HuH-7 (cell line): ENCODE measurements at regions not wholly inside any gene's neighbourhood (a gene's known extent, or its start where the extent isn't known, plus 50 kb on each side); places are given as distances from the start of the nearest gene placed in this dataset.

Source experiments
- DNase-seq: peaks from one replicate; pipeline ENCODE4 v3.0.0; 2011; ENCODE audit warnings: low spot score

DNA sequence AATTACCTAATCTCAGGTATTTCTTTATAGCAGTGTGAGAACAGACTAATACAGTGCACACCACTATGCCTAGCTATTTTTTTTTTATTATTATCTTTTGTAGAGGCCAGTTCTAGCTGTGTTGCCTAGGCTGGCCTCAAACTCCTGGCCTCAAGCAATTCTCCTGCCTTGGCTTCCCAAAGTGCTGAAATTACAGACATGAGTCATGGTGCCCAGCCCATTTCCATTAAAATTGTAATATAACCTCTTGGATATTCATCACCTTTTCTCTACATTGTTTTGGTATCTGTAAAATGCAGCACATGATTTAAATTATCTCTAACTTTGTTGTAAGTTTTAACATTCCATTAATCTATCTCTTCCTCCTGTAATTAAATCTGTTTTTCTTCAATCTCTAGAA is 2052.9 kb downstream of the ARAP2 start:
- DNase-seq: no peak

DNA sequence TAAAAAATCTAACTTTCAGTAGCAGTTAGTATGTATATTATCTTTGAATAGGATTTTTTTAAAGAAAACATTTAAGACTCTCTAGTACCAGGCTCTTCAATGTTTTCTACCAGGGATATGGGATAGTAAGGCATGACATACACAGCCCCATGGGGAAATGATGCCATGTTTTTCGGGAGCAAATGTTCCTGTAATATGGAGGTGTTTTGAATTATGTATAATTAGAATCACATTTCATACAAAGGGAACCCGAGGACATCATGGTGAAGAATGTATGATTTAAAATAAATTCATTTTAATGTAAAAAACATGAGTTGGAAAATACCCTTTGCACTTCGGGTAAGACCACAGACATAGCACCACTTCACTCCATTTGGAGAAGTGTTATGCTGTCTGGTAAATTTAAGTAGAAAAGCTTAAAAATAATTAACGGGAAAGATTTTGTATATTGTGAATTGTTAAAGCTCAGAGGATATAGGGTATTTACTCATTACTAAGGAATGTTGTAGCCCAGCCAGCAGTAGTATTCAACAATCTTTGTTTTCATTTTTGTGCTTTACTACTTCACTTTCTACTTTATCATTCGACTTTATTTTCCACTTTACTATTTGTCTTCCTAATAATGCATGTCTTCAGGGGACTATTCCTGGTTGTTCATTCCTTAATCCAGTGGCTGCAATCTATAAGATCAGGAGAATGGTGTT is 2050.7 kb downstream of the ARAP2 start:
- no peak for DNase-seq

DNA sequence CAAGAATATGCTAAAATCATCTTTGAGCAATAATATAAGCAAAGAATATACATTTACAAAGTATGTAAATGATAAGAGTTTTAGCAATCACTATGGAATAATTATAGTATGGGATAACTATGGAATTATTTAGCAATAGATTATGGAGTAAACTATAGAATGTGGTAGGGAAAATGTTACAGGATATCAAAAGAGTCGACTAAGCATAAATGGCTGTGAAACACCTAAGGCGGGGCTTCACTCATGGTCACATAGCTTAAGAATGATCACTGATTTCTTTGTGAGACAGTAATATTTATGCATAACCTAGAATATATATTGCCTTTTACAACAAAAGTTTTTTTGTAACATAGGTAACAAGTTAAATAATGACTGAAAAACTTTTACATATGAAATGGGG is 2049.7 kb downstream of the ARAP2 start:
- DNase-seq: no peak

DNA sequence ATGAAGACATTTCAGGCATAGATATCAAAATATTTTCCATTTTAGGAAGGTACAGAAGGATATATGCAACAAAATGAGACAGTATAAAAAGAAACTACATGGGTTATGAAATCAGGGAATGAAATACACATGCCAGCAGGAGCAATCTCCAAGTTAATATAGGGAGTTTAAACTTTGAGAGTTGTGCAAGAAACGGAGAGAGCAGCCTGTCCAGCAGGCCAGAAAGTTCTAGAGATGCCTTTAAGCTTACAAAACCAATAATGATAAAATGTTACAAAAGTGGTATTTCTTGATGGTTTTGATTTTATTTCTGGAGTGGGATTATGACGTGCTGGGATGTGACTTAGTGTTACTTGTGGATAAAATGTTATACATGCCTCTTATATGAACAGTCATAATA is 2047.9 kb downstream of the ARAP2 start:
- no peak for DNase-seq

DNA sequence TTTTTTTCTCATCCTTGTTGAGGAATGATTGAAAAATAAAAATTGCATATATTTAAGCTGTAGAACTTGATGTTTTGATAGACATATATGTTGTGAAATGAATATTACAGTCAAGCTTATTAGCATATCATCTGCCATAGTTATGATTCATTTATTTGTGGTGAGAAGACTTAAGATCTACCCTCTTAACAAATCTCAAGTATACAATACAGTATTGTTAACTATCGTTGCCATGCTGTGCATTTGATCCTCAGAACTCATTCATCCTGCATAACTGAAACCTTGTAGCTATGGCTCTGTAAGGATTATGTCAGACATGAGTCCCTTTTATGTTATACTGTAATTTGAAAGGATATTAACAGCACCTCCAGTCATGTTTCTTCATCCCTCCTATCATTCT is 2045.3 kb downstream of the ARAP2 start:
- no peak for DNase-seq

DNA sequence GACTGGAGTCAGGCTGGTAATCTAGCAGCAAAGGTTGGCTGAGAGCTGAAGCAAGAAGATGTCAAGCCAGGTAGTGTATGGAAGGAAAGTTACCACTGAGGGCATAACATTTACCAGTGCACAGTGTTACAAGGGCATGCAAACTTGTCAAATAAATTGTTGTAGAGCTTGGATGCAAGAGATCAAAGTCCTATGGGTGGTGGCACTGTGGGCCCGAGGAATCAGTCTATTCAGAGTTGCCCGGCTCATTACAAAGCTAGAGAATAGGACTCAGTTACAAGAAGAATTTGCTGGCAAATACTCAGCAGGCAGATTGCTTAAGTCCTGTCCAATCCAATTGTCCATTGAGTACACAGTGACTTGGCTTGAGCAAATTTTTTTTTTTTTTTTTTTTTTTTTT is 2043.8 kb downstream of the ARAP2 start:
- DNase-seq: peak; percentile 18

DNA sequence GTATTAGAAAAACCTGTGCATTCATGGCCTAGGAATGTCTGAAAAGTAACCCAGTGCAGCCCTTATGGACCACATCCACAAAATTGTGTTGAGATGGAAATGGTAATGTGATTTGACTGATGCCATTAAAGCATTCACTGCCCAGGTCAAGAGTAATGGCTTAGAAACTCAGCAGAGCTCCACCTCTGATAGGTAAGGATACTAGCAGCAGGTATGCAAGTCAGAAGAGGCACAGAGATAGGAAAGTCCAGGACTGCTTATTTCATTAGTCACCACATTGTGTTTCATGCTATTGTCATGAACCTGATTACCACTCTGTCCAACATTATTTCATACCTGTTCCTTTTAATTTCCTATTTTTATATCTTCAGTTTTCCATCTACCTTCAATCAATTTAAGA is 2042.2 kb downstream of the ARAP2 start:
- DNase-seq: no peak

DNA sequence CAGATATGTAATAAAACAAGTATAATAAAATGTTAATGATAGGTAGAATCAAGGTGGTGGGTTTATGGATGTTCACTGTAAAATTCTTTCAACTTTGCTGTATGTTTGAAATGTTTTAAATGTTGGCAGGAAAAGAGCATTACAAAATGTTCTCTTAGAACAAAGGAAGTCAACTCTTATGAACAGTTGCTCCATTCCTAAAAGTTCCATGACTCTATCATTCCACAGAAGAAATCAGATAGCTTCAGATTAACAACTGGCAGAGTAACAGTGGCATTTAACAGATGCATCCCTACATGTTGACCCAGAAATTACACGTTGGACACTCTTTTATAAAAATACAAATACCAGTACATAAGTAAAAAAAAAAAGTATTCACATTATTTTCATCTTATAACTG is 2023.7 kb downstream of the ARAP2 start:
- DNase-seq: no peak

DNA sequence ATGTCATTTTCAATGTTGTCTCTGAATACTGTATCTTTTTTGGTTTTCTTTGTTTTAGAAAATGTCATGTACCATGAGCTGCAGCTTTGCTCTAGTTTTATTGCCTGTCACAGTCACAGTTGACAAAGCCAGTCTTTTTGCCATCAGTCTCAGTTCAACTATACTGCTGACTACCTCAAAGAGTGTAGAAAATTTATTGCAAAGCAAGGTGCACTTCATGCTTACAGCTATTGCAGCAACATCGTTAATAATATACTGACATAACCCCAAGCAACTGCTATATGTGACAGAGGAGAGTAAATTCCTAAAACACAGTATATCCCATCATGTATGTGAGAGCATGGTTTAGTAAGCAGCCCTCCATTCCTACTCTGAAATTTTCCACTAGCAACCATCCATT is 2022.3 kb downstream of the ARAP2 start:
- no peak for DNase-seq

DNA sequence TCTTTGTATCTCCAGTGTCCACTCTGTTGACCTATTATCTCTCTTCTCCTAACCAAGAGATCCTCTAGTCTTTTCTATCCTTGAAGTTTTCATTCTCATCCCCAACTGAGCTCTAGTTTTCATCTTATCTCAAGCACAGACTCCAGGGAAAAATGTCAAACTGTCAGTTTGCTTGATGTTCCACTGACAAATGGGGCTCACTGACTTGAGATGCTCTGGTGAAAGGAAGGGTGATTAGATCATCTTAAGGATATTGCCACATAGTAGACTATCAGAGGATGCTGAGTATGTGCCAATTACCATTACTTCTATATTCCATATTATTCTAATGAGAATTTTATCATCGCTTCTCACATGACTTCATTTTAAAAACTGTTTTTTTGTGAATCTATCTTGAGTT is 2008.2 kb downstream of the ARAP2 start:
- no peak for DNase-seq

DNA sequence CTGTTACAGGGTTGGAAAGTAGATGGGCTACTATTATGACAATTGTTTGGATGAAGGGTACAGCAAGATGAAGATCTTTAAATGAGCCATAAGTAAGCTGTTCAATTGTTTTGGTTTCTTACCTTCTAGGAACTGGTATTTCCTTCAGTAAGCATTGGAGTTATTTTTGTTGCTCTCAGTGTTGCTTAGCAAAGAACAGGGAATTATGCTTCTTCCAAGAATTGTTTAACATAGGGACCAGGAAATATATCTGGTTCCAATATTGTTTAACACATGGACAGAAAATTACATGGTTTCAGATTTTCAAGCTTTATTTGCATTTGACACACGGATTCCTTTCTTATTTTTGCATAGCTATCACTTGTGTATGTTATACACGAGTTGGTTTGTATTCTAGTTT is 1999.0 kb downstream of the ARAP2 start:
- no peak for DNase-seq

DNA sequence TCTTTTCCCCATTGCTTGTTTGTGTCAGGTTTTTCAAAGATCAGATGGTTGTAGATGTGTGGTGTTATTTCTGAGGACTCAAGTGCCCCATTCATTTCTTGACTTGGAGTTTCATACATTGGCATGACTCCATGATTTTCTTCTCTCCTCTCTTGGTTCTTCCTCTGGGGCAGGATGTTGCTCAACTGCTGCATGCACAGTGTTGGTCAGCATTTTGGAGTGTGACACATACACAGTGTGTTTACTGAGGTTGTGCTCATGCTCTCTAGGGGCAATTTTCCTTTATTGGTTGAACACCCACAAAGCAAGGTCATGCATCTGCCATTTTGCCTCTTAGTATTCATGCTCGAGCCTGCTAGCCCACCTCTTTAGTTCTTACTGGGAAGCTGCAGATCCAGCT is 1993.8 kb downstream of the ARAP2 start:
- no peak for DNase-seq

DNA sequence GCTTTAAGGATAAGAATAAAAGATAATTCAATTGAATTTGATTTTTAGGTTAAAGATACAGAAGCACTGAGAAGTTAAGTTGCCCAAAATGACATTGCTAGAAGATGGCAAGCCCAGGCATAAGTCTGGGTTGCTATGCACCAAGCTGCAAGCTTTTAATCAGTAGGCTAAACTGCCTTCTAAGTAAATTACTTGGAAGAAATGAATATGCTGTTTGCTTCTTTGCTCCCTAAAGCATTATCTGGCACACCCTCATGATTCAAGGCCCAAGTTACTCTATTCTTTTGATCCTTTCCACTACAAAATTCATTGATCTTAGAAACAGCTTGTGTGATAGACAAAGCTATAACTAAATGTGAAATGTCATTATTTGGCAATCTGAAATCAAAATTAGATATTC is 1991.1 kb downstream of the ARAP2 start:
- no peak for DNase-seq

DNA sequence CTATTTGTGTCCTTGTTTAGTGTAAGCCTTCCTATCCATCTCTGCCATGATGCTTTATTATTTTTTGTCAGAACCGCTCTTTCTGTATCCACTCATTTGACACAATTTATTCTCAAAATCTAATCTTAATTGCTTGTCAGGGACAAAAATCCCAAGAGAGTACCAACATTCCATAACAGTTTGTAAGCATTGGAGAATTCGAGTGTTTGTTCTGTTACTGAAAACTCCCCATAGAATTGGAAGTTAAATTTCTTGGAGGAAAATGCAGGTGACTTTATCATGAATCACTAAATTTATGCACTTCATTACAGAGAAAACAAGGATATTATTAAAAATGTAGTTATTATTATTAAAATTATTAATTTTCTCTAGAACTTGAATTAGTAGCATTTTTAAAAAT is 1986.1 kb downstream of the ARAP2 start:
- no peak for DNase-seq

DNA sequence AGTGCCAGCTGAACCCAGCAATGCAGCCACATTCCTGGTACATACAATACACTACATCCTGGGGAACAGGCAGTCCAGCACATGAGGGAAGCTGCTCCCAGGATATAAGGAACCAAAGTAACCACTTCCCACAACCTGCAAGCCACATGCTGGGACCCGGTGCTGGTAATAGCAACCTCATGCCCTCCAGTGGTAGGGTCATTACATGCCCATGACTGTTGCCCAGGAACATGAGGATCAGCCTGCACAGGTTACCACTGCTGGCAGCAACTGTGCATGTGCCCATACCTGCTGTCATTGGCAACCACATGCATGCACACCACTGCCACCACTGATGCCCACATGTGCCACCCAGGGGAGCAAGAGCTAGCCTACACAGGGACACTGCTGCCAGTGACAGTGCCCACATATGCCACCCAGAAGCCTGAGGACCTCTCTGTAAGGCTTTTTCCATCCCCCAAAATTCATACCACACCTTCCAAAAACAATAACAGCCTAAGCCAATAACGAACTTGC is 1982.5 kb downstream of the ARAP2 start:
- DNase-seq: no peak

DNA sequence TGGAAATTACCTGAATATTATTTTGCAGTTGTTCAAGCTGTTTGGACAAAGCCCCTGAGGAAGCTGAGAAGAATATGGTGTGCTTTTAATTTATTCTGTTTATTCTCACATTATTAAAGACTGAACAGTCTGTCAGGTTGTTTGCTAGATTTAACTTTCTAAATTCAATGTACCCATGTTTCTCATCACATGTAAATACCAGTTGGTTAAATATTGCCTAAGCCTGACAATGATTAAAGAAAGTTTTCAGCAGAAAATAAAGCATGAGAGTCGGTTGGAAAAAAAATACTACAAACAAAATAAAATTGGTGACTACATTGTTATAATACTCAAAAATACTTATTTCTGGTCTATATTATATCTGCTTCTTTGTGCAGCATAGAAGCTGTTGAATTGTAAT is 1974.7 kb downstream of the ARAP2 start:
- no peak for DNase-seq

DNA sequence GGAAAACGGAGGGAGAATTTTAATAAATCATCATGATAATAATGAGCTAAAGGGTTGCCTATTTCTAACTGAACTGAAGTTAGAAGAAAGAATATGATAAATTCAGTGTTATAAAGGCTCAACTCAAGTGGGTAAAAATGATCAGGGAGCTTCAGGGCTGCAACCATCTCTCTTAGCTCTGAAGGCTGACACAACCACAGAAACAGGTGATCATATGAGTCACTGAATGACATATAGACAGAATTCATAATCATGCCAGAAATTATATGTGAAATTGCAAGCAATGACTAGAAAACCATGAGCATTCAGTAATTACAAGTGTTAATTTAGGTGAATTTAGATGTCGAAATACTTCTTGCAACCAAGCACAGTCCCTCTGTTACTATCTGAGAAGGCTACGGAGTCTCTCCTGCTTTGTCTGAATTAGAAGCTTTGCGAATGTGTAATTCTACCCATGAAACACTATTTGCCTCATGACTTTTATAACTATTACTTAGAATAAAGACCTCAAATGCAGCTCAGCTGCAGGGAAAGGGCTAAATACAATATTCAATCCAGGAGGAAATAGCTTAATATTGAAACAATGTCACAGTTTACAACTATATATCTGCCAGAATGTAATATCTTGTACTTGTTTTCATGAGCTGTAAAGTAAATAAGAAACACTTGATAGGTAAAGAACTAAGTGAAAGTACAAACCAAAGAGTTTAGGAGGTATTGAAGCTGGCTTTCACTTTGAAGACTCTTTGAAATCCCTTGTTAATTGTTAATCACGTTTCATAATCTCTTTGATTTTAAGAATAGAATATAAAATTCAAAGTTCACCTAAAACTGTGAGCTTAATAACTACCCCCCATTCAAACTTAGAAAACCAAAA is 1972.6 kb downstream of the ARAP2 start:
- DNase-seq: no peak

DNA sequence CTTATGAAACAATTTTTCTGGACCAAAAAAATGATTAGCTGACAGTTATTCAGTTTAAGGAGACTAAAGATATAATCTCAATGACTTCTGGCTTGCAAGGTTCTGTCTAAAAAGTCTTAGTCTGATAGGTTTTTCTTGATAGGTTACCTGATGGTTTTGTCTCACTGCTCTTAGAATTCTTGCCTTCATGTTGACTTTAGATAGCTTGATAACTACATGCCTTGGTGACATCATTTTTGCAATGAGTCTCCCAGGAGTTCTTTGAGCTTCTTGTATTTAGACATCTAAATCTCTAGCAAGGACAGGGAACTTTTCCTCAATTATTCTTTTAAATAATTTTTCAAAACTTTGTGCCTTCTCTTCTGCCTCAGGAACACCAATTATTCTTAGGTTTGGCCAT is 1965.3 kb downstream of the ARAP2 start:
- no peak for DNase-seq

DNA sequence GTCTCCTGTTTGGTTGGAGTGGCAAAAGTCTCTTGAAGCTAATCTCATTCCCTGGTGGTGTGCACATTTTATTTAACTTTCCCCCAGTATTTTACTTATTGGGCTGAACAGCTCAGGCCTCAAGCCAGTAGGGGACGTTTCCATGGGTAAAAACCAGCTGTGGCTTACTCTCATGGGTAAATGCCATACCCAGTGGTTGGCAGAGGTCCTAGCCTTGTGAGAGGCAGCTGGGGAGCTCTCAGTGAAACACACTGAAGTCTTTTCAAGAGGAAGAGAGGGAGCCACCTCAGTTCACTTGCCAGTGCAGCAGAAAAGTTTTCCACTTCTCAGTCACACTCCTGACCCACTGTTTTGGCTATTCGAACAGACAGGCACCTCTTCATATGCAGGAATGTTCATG is 1964.2 kb downstream of the ARAP2 start:
- DNase-seq: no peak

DNA sequence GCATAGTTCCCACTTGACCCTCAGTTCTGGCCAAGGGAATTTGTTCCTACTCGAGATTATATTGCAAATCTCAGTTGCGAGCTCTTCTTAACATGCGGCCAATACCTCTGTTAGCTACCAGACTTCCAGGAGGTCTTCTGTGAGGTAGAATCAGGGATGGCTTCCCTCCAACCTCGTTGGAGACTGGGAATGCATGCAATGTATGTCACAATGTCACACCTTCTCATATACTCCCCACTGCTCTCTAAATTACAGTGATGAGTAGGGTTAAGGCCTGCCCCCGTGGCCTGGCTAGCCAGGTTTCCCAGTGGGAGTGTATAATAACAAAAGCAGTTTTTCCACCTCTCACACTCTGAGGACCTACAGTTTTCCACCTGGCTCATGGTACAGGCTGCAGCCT is 1962.5 kb downstream of the ARAP2 start:
- DNase-seq: no peak

DNA sequence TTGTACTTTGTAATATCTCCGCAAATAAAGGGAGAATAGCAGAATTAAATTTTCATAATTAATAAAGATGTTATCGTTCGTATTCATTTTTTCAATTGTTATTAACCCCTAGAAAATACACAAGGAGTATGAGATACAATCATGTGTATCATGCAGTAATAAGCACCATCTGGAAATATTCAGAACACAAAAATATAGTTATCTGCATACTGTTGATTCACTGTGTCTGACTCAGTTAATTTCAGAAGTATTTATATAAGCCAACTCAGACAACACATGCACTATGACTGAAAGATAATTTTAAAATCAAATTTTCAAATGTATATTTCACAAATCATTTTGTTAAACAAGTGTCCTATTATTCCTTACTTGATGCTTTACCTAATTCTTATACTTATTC is 1954.8 kb downstream of the ARAP2 start:
- DNase-seq: no peak

DNA sequence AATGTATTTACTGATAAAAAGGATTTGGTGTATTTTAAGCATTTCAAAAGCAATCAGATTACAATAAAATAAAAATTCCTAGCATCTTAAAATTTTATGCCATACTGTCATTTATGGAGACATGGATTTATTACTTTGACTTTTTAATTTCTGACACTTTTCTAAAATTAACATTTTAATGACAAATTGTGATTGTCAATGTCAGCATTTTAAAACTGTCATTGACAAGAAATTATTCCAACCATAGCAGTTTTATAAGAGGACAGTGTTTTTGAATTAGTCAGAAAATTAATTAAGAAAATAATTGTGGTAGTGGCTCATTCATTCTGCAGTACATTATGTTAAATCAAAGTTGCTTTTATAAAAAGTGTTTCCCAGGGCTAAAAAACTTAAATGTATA is 1954.4 kb downstream of the ARAP2 start:
- no peak for DNase-seq

DNA sequence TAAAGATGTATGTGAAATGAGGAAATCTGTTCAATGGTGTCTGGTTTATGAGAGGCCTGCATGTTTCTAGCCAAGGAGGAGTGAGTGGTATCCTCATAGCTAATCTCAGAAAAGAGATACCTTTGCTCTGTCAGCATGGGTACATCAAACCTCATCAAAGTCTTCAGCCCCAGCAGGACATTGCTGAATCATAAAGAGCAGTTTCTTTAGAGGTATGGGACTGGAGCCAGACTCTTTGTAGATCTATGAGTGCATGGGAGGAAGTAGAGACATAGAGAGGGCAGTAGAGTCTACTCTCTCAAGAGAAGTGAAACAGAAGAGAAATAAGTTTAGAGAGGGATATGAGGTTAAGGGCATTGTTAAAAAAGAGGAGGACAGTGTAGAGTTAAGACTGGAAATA is 1950.9 kb downstream of the ARAP2 start:
- no peak for DNase-seq
